GM12864 (cell line): ENCODE measurements at regions not wholly inside any gene's neighbourhood (a gene's known extent, or its start where the extent isn't known, plus 50 kb on each side); places are given as distances from the start of the nearest gene placed in this dataset.

Source experiments
- DNase-seq: peaks from one replicate; pipeline ENCODE4 v3.0.0-alpha.2; 2011; ENCODE audit warnings: low read depth
- H3K4me3 ChIP-seq: 2 replicates; pipeline ENCODE4 v1.5.1; 2011; ENCODE audit warnings: mild to moderate bottlenecking, low read depth, low read length, control low read depth
- CTCF ChIP-seq: IDR thresholded peaks from 2 replicates; pipeline ENCODE4 v1.5.1; 2011; ENCODE audit warnings: low read depth, mild to moderate bottlenecking, moderate library complexity, low read length, control low read depth, inconsistent platforms; ENCODE audit errors: missing control alignments

GRCh38 chr16:59899940-59900339 lies 1165.8 kb upstream of the GOT2 start:
- TF ChIP-seq CTCF, result no peak
- no peak for DNase-seq
- no peak overlapping the region for H3K4me3 ChIP-seq

DNA sequence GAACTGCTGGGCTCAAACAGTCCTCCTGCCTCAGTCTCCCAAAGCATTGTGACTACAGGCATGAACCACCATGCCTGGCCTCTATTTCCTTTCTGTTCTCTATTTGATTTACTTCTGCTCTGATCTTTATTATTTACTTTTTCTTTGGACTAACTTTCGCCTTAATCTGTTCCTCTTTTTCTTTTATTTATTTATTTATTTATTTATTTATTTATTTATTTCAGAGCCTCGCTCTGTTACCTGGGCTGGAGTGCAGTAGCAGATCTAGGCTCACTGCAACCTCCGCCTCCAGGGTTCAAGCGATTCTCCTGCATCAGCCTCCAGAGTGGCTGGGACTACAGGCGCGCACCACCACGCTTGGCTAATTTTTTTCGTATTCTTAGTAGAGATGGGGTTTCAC lies 1158.3 kb upstream of the GOT2 start:
- H3K4me3 ChIP-seq, result no peak overlapping the region
- DNase-seq, result no peak
- no peak for TF ChIP-seq CTCF

DNA sequence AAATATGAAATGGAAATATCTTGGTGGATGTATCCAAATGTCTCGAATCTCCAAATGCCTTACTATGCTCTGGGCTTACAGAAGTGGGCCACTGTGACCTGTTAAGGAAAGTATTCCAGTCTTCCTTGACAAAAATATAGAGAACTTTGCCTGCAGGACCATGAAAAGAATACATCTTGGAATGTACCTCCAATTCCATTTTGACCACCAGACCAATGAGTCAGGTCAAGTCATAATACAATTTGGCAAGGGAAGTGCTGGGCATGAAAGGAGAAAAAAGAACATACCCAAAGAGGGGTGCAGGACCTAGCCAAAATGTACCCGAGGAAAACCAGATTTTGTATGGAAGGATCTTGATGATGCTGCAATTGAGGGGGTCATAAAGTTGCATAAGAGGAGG lies 1153.7 kb upstream of the GOT2 start:
- TF ChIP-seq CTCF, result no peak
- DNase-seq, result no peak
- no peak overlapping the region for H3K4me3 ChIP-seq

DNA sequence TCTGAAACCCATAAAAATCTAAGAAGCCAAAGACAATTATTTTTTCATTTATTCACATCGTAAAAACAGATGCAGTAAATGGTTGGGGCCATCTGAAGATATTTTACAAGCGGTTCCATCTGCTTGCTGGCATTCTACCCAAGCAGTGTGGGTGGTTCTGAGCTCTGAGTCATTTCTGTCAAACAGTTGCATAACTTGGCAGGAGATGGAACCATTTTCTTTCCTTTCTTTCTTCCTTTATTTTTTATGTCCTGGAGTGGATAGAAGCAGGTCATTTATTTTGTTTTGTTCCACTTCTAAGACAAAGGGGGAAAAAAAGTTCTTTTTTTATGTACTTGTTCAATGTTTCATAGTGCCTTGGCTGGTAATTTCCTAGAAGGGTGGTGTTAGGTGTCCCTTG lies 1151.9 kb upstream of the GOT2 start:
- H3K4me3 ChIP-seq, result no peak overlapping the region
- DNase-seq, result no peak
- no peak for TF ChIP-seq CTCF

GRCh38 chr16:59881376-59881775 lies 1147.3 kb upstream of the GOT2 start:
- no peak for TF ChIP-seq CTCF
- H3K4me3 ChIP-seq, result no peak overlapping the region
- DNase-seq, result no peak

- no peak for TF ChIP-seq CTCF
- H3K4me3 ChIP-seq, result no peak overlapping the region
- no peak for DNase-seq
These were observed 1146.5 kb upstream of the GOT2 start for GRCh38 chr16:59880611-59881010.

- no peak for TF ChIP-seq CTCF
- no peak overlapping the region for H3K4me3 ChIP-seq
- DNase-seq, result no peak
These were observed 1144.9 kb upstream of the GOT2 start for GRCh38 chr16:59878999-59879398.
